IPS-20b (cell line): ENCODE measurements at regions not wholly inside any gene's neighbourhood (a gene's known extent, or its start where the extent isn't known, plus 50 kb on each side); places are given as distances from the start of the nearest gene placed in this dataset.

Experiments
- H3K27ac ChIP-seq: one replicate; pipeline ENCODE4 v1.5.1; 2013; ENCODE audit warnings: low read length
- H3K27me3 ChIP-seq: 2 replicates; pipeline ENCODE4 v1.6.1; 2013; ENCODE audit warnings: mild to moderate bottlenecking, low read length, inconsistent platforms; ENCODE audit not compliant: insufficient read depth
- H3K36me3 ChIP-seq: 2 replicates; pipeline ENCODE4 v1.6.1; 2013; ENCODE audit warnings: low read depth, mild to moderate bottlenecking, inconsistent platforms, low read length, moderate library complexity; ENCODE audit not compliant: insufficient read depth
- H3K4me1 ChIP-seq: 2 replicates; pipeline ENCODE4 v1.6.1; 2013; ENCODE audit warnings: mild to moderate bottlenecking, control low read depth, inconsistent platforms, low read length, moderate library complexity; ENCODE audit not compliant: insufficient read depth
- H3K4me3 ChIP-seq: 2 replicates; pipeline ENCODE4 v1.5.1; 2013; ENCODE audit warnings: mild to moderate bottlenecking, low read length, inconsistent platforms
- H3K9ac ChIP-seq: 2 replicates; pipeline ENCODE4 v1.6.1; 2013; ENCODE audit warnings: low read depth, mild to moderate bottlenecking, inconsistent platforms, low read length, moderate library complexity
- H3K9me3 ChIP-seq: 2 replicates; pipeline ENCODE4 v1.6.1; 2013; ENCODE audit warnings: mild to moderate bottlenecking, low read depth, low read length, inconsistent platforms; ENCODE audit not compliant: insufficient read depth

DNA sequence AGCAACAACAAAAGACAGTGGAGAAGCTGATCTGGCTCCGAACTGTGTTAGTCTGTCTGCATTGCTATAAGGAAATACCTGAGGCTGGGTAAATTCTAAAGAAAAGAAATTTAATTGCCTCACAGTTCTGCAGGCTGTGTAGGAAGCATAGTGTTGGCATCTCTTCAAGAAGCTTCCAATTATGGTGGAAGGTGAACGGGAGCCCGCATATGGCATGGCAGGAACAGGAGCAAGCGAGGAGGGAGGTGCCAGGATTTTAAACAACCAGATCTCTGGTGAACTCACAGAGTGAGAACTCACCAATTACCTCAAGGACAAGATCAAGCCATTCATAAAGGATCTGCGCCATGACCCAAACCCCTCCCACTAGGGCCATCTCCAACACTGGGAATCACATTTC lies 293.5 kb downstream of the SMOC2 start:
- Histone ChIP-seq H3K36me3 (no peaks in the 10 kb centered on the region), H3K27ac (no peak overlapping the region), H3K9me3 (no peaks in the 10 kb centered on the region), H3K4me3 (no peak overlapping the region), H3K4me1 (no peaks in the 10 kb centered on the region), H3K27me3 (no peaks in the 10 kb centered on the region), H3K9ac (no peak overlapping the region)

DNA sequence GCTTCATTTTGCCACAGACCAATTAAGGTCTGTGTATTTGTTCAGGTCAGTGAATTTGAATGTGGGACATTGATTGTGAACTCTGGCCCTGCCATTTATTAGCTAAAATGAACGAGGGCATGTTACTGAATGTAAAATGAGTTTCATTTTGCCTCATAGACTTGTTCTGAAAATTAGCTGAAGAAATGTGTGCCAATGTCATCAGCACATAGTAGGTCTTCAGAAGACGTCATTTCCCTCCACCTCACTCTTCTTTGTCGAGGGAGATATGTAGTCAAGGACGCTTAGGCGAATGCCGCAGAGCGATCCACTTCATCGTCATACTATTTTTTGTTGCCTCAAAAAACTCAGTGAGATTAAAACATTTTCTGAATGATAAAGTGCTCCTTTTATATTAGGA lies 291.7 kb downstream of the SMOC2 start:
- H3K27me3 ChIP-seq, result no peaks in the 10 kb centered on the region
- H3K4me1 ChIP-seq, result no peaks in the 10 kb centered on the region
- H3K4me3 ChIP-seq, result no peak overlapping the region
- no peaks in the 10 kb centered on the region for H3K36me3 ChIP-seq
- no peak overlapping the region for H3K27ac ChIP-seq
- no peak overlapping the region for H3K9ac ChIP-seq
- no peaks in the 10 kb centered on the region for H3K9me3 ChIP-seq

DNA sequence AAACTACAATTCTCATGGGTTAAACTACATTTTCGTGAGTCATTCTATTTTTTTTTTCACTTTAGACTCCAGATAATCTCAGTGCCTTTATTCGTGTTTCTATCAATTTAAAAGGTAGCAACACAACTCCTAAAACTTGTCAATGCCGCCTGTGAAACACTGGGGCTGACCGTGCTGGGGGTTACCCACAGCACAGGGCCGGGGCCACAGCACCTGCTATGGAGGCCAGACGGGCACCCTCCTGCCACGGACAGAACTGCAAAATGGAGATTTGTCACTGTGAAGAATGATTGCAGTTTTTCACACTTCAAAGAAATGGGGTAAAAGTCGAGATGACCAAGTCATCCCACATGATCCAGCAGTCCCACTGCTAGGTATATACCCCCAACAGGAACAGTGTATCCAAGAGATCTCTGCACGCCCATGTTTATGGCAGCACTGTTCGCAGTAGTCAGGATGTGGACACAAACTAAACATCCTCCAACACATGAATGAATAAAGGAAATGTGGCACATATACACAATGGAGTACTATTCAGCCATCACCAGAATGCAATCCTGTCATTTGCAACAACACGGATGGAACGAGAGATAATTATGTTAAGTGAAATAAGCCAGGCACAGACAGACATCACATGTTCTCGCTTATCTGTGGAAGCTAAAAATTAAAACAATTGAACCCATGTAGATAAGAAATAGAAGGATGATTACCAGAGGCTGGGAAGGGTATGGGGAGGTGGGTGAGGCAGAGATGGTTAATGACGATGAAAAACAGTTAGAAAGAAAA lies 290.1 kb downstream of the SMOC2 start:
- no peaks in the 10 kb centered on the region for H3K4me1 ChIP-seq
- no peak overlapping the region for H3K9ac ChIP-seq
- H3K27ac ChIP-seq, result no peak overlapping the region
- no peaks in the 10 kb centered on the region for H3K9me3 ChIP-seq
- no peaks in the 10 kb centered on the region for H3K36me3 ChIP-seq
- H3K27me3 ChIP-seq, result no peaks in the 10 kb centered on the region
- no peak overlapping the region for H3K4me3 ChIP-seq

DNA sequence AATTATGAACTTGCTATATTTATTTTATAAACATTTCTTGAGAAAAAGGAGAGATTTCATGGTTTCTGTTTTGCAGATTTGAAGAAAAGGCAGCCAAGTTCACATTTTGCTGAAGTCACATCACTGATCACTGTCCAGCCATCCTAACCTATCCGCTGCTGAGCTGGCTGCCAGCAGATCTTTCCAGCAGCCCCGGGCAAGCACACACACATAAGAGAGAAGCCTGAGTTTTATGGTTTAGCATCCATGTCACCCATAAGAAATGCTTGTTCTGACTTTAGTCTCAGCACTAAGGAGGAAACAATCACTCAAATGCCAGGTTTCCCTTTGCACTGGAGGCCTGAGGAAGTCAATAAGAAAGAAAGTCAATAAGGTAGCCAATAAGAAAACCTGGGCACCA lies 287.1 kb downstream of the SMOC2 start:
- Histone ChIP-seq H3K27me3 (no peaks in the 10 kb centered on the region), H3K9ac (no peak overlapping the region), H3K4me3 (no peak overlapping the region), H3K4me1 (no peaks in the 10 kb centered on the region), H3K27ac (no peak overlapping the region), H3K9me3 (peaks cover 25% of the 10 kb centered on the region), H3K36me3 (no peaks in the 10 kb centered on the region)

GRCh38 chr6:168726312-168726856 lies 285.4 kb downstream of the SMOC2 start:
- peaks cover 36% of the 10 kb centered on the region for H3K9me3 ChIP-seq
- no peaks in the 10 kb centered on the region for H3K27me3 ChIP-seq

GRCh38 chr6:168725802-168726201 lies 284.8 kb downstream of the SMOC2 start:
- no peak overlapping the region for H3K4me3 ChIP-seq
- peaks cover 38% of the 10 kb centered on the region for H3K9me3 ChIP-seq
- no peak overlapping the region for H3K27ac ChIP-seq
- H3K4me1 ChIP-seq, result no peaks in the 10 kb centered on the region
- H3K36me3 ChIP-seq, result no peaks in the 10 kb centered on the region
- H3K27me3 ChIP-seq, result no peaks in the 10 kb centered on the region
- no peak overlapping the region for H3K9ac ChIP-seq

More at GRCh38 chr6:168726312-168726856, 285.4 kb downstream of the SMOC2 start:
- no peak overlapping the region for H3K9ac ChIP-seq
- no peaks in the 10 kb centered on the region for H3K36me3 ChIP-seq
- no peak overlapping the region for H3K4me3 ChIP-seq
- no peak overlapping the region for H3K27ac ChIP-seq
- no peaks in the 10 kb centered on the region for H3K4me1 ChIP-seq

- Histone ChIP-seq H3K4me1 (no peaks in the 10 kb centered on the region), H3K9me3 (peaks cover 38% of the 10 kb centered on the region), H3K27me3 (no peaks in the 10 kb centered on the region), H3K27ac (no peak overlapping the region), H3K4me3 (no peak overlapping the region), H3K9ac (no peak overlapping the region), H3K36me3 (no peaks in the 10 kb centered on the region)
These were observed 283.9 kb downstream of the SMOC2 start for GRCh38 chr6:168724669-168725570.

DNA sequence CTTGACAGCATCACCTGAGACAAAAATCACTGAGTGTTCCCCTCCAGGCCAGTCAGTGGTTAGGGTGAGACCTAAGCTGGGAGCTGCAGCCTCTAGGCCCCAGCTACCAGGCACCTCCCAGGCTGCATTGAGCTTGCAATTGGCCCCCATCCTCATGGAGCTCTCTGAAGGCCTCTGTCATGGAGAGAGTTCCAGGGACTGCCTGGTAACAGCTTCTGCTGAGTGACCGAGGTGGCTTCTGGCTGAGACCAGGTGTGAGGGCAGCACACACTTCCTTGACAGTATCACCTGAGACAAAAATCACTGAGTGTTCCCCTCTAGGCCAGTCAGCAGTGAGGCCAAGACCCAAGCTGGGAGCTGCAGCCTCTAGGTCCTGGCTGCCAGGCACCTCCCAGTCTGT lies 283.0 kb downstream of the SMOC2 start:
- no peaks in the 10 kb centered on the region for H3K36me3 ChIP-seq
- H3K27ac ChIP-seq, result no peak overlapping the region
- no peak overlapping the region for H3K4me3 ChIP-seq
- no peaks in the 10 kb centered on the region for H3K27me3 ChIP-seq
- H3K4me1 ChIP-seq, result no peaks in the 10 kb centered on the region
- H3K9ac ChIP-seq, result no peak overlapping the region
- peaks cover 38% of the 10 kb centered on the region for H3K9me3 ChIP-seq

- no peak overlapping the region for H3K9ac ChIP-seq
- peaks cover 38% of the 10 kb centered on the region for H3K9me3 ChIP-seq
These were observed 281.4 kb downstream of the SMOC2 start for GRCh38 chr6:168722397-168722796.

DNA sequence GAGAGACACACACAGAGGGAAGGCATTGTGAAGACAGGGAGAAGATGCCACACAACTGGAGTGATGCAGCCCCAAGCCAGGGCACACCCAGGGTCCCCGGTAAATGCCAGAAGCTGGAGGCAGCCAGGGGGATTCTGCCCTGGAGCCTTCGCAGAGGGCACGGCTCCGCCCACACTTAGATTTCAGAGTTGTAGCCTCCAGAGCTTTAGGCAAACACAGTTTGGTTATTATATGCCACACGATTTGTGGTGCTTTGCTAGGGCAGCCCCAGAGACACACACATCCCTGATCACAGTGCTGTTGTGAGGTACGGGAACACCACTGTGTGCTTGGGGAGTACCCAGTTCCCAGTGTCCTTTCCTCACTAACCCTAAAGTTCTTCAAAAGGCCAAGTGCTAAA lies 280.6 kb downstream of the SMOC2 start:
- H3K27me3 ChIP-seq, result no peaks in the 10 kb centered on the region
- no peaks in the 10 kb centered on the region for H3K36me3 ChIP-seq
- no peak overlapping the region for H3K4me3 ChIP-seq
- no peak overlapping the region for H3K27ac ChIP-seq
- H3K4me1 ChIP-seq, result no peaks in the 10 kb centered on the region
- H3K9me3 ChIP-seq, result peaks cover 38% of the 10 kb centered on the region
- H3K9ac ChIP-seq, result no peak overlapping the region

More at GRCh38 chr6:168722397-168722796, 281.4 kb downstream of the SMOC2 start:
- H3K27me3 ChIP-seq, result no peaks in the 10 kb centered on the region
- H3K36me3 ChIP-seq, result no peaks in the 10 kb centered on the region
- no peak overlapping the region for H3K4me3 ChIP-seq
- no peak overlapping the region for H3K27ac ChIP-seq
- no peaks in the 10 kb centered on the region for H3K4me1 ChIP-seq

- H3K9ac ChIP-seq, result no peak overlapping the region
- H3K9me3 ChIP-seq, result peaks cover 40% of the 10 kb centered on the region
- no peaks in the 10 kb centered on the region for H3K27me3 ChIP-seq
- H3K4me1 ChIP-seq, result no peaks in the 10 kb centered on the region
- H3K36me3 ChIP-seq, result no peaks in the 10 kb centered on the region
- H3K27ac ChIP-seq, result no peak overlapping the region
- no peak overlapping the region for H3K4me3 ChIP-seq
These were observed 278.9 kb downstream of the SMOC2 start for GRCh38 chr6:168719901-168720300.
